OCI-LY1 (cell line): ENCODE measurements at regions not wholly inside any gene's neighbourhood (a gene's known extent, or its start where the extent isn't known, plus 50 kb on each side); places are given as distances from the start of the nearest gene placed in this dataset.

Source experiments
- EZH2 ChIP-seq: fragments of 200-600 bp; sonication (generic), shearing (Covaris generic); IDR thresholded peaks from 2 replicates; pipeline ENCODE4 v1.8.0; 2017; ENCODE audit warnings: borderline replicate concordance, mixed run types, mild to moderate bottlenecking, antibody characterized with exemption, low read length, moderate library complexity, mixed read lengths
- TF ChIP-seq, protein P1 (sequence below): fragments of 200-600 bp; sonication (generic), shearing (Covaris generic); IDR thresholded peaks from 2 replicates; pipeline ENCODE4 v1.5.1; 2017; ENCODE audit warnings: mild to moderate bottlenecking, antibody characterized with exemption, low read length, moderate library complexity, mixed read lengths

DNA sequence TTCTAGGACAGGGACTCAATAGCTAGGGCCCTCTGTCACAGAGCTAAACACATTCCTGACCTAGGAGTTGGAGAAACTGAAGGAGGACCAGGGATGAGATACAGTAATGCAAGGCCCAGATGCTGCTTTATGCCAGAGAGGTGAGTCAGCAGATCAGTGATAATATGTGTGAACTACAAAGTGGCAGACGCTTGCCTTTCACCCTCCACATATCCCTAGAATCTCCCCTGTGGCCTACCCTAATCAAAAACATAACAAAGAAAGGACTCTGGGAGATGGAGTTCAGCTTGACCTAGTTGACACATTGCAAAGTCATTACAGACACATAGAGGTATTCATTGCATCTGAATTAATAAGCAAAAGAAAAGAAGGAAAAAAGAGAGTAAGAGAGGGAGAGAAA lies 417.6 kb upstream of the DYNLRB2 start:
- TF ChIP-seq, protein P1, sequence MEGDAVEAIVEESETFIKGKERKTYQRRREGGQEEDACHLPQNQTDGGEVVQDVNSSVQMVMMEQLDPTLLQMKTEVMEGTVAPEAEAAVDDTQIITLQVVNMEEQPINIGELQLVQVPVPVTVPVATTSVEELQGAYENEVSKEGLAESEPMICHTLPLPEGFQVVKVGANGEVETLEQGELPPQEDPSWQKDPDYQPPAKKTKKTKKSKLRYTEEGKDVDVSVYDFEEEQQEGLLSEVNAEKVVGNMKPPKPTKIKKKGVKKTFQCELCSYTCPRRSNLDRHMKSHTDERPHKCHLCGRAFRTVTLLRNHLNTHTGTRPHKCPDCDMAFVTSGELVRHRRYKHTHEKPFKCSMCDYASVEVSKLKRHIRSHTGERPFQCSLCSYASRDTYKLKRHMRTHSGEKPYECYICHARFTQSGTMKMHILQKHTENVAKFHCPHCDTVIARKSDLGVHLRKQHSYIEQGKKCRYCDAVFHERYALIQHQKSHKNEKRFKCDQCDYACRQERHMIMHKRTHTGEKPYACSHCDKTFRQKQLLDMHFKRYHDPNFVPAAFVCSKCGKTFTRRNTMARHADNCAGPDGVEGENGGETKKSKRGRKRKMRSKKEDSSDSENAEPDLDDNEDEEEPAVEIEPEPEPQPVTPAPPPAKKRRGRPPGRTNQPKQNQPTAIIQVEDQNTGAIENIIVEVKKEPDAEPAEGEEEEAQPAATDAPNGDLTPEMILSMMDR = no peak
- TF ChIP-seq EZH2 = no peak
